H9 (cell line): ENCODE measurements at regions not wholly inside any gene's neighbourhood (a gene's known extent, or its start where the extent isn't known, plus 50 kb on each side); places are given as distances from the start of the nearest gene placed in this dataset.

Source experiments
- DNase-seq: peaks from one replicate; pipeline ENCODE4 v3.0.0-alpha.2; 2017
- H2AFZ ChIP-seq: one replicate; pipeline ENCODE4 v1.6.1; 2013; ENCODE audit warnings: mild to moderate bottlenecking, low read length, control low read depth, moderate library complexity
- H2AK5ac ChIP-seq: 2 replicates; pipeline ENCODE4 v1.6.1; 2013; ENCODE audit warnings: low read length, control low read depth, mixed read lengths; ENCODE audit not compliant: insufficient read length
- H2BK120ac ChIP-seq: one replicate; pipeline ENCODE4 v1.6.1; 2013; ENCODE audit warnings: low read depth, mild to moderate bottlenecking, low read length, control low read depth, inconsistent platforms; ENCODE audit not compliant: poor library complexity, severe bottlenecking
- H2BK12ac ChIP-seq: 2 replicates; pipeline ENCODE4 v1.6.1; 2013; ENCODE audit warnings: low read length, control low read depth, mixed read lengths, low read depth; ENCODE audit not compliant: insufficient read length
- H2BK15ac ChIP-seq: 2 replicates; pipeline ENCODE4 v1.6.1; 2013; ENCODE audit warnings: low read depth, low read length, control low read depth
- H2BK20ac ChIP-seq: one replicate; pipeline ENCODE4 v1.6.1; 2013; ENCODE audit warnings: low read depth, mild to moderate bottlenecking, low read length, control low read depth, inconsistent platforms; ENCODE audit not compliant: poor library complexity, severe bottlenecking
- H2BK5ac ChIP-seq: 2 replicates; pipeline ENCODE4 v1.6.1; 2013; ENCODE audit warnings: low read length, control low read depth, mixed read lengths; ENCODE audit not compliant: insufficient read length
- H3K14ac ChIP-seq: 2 replicates; pipeline ENCODE4 v1.6.1; 2013; ENCODE audit warnings: low read length, control low read depth; ENCODE audit not compliant: insufficient read depth
- H3K18ac ChIP-seq: 2 replicates; pipeline ENCODE4 v1.6.1; 2013; ENCODE audit warnings: low read depth, mild to moderate bottlenecking, mixed read lengths, low read length, control low read depth; ENCODE audit not compliant: insufficient read length
- H3K23ac ChIP-seq: 2 replicates; pipeline ENCODE4 v1.6.1; 2013; ENCODE audit warnings: low read length, control low read depth, mixed read lengths, low read depth; ENCODE audit not compliant: insufficient read length
- H3K23me2 ChIP-seq: 2 replicates; pipeline ENCODE4 v1.6.1; 2013; ENCODE audit warnings: low read depth, mild to moderate bottlenecking, mixed read lengths, low read length, control low read depth; ENCODE audit not compliant: insufficient read length, poor library complexity, severe bottlenecking
- H3K27ac ChIP-seq: 2 replicates; pipeline ENCODE4 v1.5.1; 2013; ENCODE audit warnings: low read length, control low read depth, mixed read lengths, low read depth; ENCODE audit not compliant: insufficient read length
- H3K27me3 ChIP-seq: 2 replicates; pipeline ENCODE4 v1.6.1; 2013; ENCODE audit warnings: low read length, control low read depth, inconsistent platforms; ENCODE audit not compliant: insufficient read depth
- H3K4ac ChIP-seq: 2 replicates; pipeline ENCODE4 v1.6.1; 2013; ENCODE audit warnings: low read depth, mild to moderate bottlenecking, control low read depth, inconsistent platforms, low read length, moderate library complexity
- H3K4me1 ChIP-seq: 2 replicates; pipeline ENCODE4 v1.6.1; 2013; ENCODE audit warnings: low read length, control low read depth, inconsistent platforms; ENCODE audit not compliant: insufficient read depth
- H3K4me2 ChIP-seq: 2 replicates; pipeline ENCODE4 v1.6.1; 2013; ENCODE audit warnings: low read length, control low read depth, mixed read lengths; ENCODE audit not compliant: insufficient read length, insufficient read depth
- H3K56ac ChIP-seq: 2 replicates; pipeline ENCODE4 v1.6.1; 2013; ENCODE audit warnings: low read depth, mild to moderate bottlenecking, mixed read lengths, low read length, control low read depth; ENCODE audit not compliant: insufficient read length
- H3K79me1 ChIP-seq: 2 replicates; pipeline ENCODE4 v1.6.1; 2013; ENCODE audit warnings: low read depth, mild to moderate bottlenecking, moderate library complexity, low read length, control low read depth, inconsistent platforms; ENCODE audit not compliant: insufficient read depth, poor library complexity, severe bottlenecking
- H3K79me2 ChIP-seq: 2 replicates; pipeline ENCODE4 v1.6.1; 2013; ENCODE audit warnings: low read length, control low read depth, inconsistent platforms; ENCODE audit not compliant: insufficient read depth
- H3K9ac ChIP-seq: 2 replicates; pipeline ENCODE4 v1.6.1; 2013; ENCODE audit warnings: low read length, control low read depth, mixed read lengths; ENCODE audit not compliant: insufficient read length; ENCODE audit errors: extremely low read depth
- H3K9me3 ChIP-seq: one replicate; pipeline ENCODE4 v1.6.1; 2013; ENCODE audit warnings: low read depth, low read length, inconsistent platforms; ENCODE audit not compliant: control insufficient read depth
- H3T11ph ChIP-seq: one replicate; pipeline ENCODE4 v1.6.1; 2013; ENCODE audit warnings: mild to moderate bottlenecking, low read length, control low read depth, inconsistent platforms
- H4K20me1 ChIP-seq: one replicate; pipeline ENCODE4 v1.6.1; 2013; ENCODE audit not compliant: control insufficient read depth, insufficient read length, insufficient read depth
- H4K5ac ChIP-seq: 2 replicates; pipeline ENCODE4 v1.6.1; 2013; ENCODE audit warnings: low read depth, mild to moderate bottlenecking, mixed read lengths, low read length, control low read depth; ENCODE audit not compliant: insufficient read length
- H4K8ac ChIP-seq: replicated peaks from 2 replicates; pipeline ENCODE4 v1.6.1; 2013; ENCODE audit warnings: low read length, control low read depth, mixed read lengths, low read depth; ENCODE audit not compliant: insufficient read length
- H4K91ac ChIP-seq: 2 replicates; pipeline ENCODE4 v1.6.1; 2013; ENCODE audit warnings: low read depth, mild to moderate bottlenecking, moderate library complexity, mixed read lengths, low read length, control low read depth; ENCODE audit not compliant: insufficient read length
- H3K27ac Mint-ChIP-seq, 3 experiments: 2 replicates in 2 of 3; 3 replicates in 1 of 3; pipeline ENCODE4 v1.8.0; 2020 to 2021; ENCODE audit warnings: mixed read lengths in 3 of 3, mild to moderate bottlenecking in 1 of 3, moderate library complexity in 1 of 3
- H3K27me3 Mint-ChIP-seq: 2 replicates; pipeline ENCODE4 v1.8.0; 2021; ENCODE audit warnings: low read depth, mild to moderate bottlenecking, moderate library complexity, mixed read lengths
- H3K36me3 Mint-ChIP-seq, 3 experiments: 2 replicates in 2 of 3; 3 replicates in 1 of 3; pipeline ENCODE4 v1.8.0; 2020 to 2021; ENCODE audit warnings: low read depth in 3 of 3, mixed read lengths in 3 of 3; ENCODE audit not compliant: insufficient read depth in 1 of 3
- H3K4me1 Mint-ChIP-seq, 2 experiments: 2 replicates each; pipeline ENCODE4 v1.8.0; 2020; ENCODE audit warnings: mixed read lengths in 2 of 2
- H3K4me3 Mint-ChIP-seq, 2 experiments: 2 replicates in 1 of 2; 3 replicates in 1 of 2; pipeline ENCODE4 v1.8.0; 2020 to 2021; ENCODE audit warnings: mild to moderate bottlenecking in 2 of 2, mixed read lengths in 2 of 2, moderate library complexity in 1 of 2
- H3K9me3 Mint-ChIP-seq, 2 experiments: 2 replicates in 1 of 2; 3 replicates in 1 of 2; pipeline ENCODE4 v1.8.0; 2020; ENCODE audit warnings: mild to moderate bottlenecking in 2 of 2, mixed read lengths in 2 of 2, moderate library complexity in 1 of 2
- WGBS: extraction: QIAGEN DNeasy Blood & Tissue Kit; methylation state at CpG from one replicate; pipeline ENCODE4 v1.1.7; 2013; ENCODE audit warnings: missing lambda C conversion rate, low lambda C conversion rate, mixed read lengths; ENCODE audit not compliant: insufficient read length; ENCODE audit errors: extremely low coverage; 5-methylcytosine and 5-hydroxymethylcytosine counted together
- TF ChIP-seq, protein P1 (sequence below): fragments of 200-600 bp; sonication (generic); conservative IDR thresholded peaks from 3 replicates; pipeline ENCODE4 v1.8.0; 2021; ENCODE audit warnings: antibody characterized with exemption, mild to moderate bottlenecking

DNA sequence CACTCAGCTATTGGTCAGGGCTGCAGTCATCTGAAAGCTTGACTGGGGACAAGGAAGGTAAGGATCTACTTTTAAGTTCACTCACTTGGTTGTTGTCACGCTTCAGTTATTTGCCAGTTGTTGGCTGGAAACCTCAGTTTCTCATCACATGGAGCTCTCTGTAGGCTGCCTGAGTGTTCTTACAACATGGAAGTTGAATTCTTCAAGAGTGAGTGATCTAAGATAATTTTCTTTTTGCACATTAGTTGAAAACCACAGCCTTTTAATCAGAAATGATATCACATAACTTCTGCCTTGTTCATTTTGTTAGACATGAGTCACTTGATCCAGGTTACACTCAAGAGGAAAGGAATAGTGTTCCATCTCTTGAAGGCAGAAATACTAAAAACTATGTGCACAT lies 552.7 kb downstream of the RAPGEF2 start:
- Histone ChIP-seq H3K18ac (no peak overlapping the region), H3T11ph (no peak overlapping the region), H3K23me2 (no peaks in the 10 kb centered on the region), H3K9ac (no peak overlapping the region), H4K91ac (no peak overlapping the region), H3K4me2 (no peak overlapping the region), H3K79me2 (no peaks in the 10 kb centered on the region), H3K14ac (no peak overlapping the region), H3K27ac (no peak overlapping the region), H2BK120ac (no peak overlapping the region), H4K5ac (no peak overlapping the region), H2AFZ (no peak overlapping the region), H3K56ac (no peak overlapping the region), H2BK15ac (no peak overlapping the region), H2AK5ac (no peak overlapping the region), H3K4me1 (no peaks in the 10 kb centered on the region), H4K8ac (no peak overlapping the region), H2BK12ac (no peak overlapping the region), H3K4ac (no peak overlapping the region), H4K20me1 (no peaks in the 10 kb centered on the region), H3K23ac (no peak overlapping the region), H3K79me1 (no peaks in the 10 kb centered on the region), H2BK20ac (no peak overlapping the region), H3K9me3 (no peaks in the 10 kb centered on the region), H2BK5ac (no peak overlapping the region), H3K27me3 (no peaks in the 10 kb centered on the region)
- H3K27me3 Mint-ChIP-seq, result no peaks in the 10 kb centered on the region
- no CpG with 5 or more reads among the region's 1 CpG for WGBS
- DNase-seq, result no peak
- peaks cover 2 to 6% of the 10 kb centered on the region in 2 experiments; a peak in 4 of 5 replicates for H3K9me3 Mint-ChIP-seq
- H3K36me3 Mint-ChIP-seq, result no peaks in the 10 kb centered on the region
- H3K4me1 Mint-ChIP-seq, result no peaks in the 10 kb centered on the region
- TF ChIP-seq, protein P1, sequence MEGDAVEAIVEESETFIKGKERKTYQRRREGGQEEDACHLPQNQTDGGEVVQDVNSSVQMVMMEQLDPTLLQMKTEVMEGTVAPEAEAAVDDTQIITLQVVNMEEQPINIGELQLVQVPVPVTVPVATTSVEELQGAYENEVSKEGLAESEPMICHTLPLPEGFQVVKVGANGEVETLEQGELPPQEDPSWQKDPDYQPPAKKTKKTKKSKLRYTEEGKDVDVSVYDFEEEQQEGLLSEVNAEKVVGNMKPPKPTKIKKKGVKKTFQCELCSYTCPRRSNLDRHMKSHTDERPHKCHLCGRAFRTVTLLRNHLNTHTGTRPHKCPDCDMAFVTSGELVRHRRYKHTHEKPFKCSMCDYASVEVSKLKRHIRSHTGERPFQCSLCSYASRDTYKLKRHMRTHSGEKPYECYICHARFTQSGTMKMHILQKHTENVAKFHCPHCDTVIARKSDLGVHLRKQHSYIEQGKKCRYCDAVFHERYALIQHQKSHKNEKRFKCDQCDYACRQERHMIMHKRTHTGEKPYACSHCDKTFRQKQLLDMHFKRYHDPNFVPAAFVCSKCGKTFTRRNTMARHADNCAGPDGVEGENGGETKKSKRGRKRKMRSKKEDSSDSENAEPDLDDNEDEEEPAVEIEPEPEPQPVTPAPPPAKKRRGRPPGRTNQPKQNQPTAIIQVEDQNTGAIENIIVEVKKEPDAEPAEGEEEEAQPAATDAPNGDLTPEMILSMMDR, result no peak
- H3K27ac Mint-ChIP-seq, result no peak overlapping the region
- H3K4me3 Mint-ChIP-seq, result no peak overlapping the region
